CD4-positive, alpha-beta T cell (primary cell): ENCODE measurements at regions not wholly inside any gene's neighbourhood (a gene's known extent, or its start where the extent isn't known, plus 50 kb on each side); places are given as distances from the start of the nearest gene placed in this dataset.

Experiments
- ATAC-seq: fragments of 200-7000 bp; cut with Tn5 transposase; one replicate; pipeline ENCODE4 v1.10.0; 2022; ENCODE audit warnings: mild to moderate bottlenecking; ENCODE audit not compliant: poor library complexity
- CTCF ChIA-PET: fragments of 350-600 bp; sonication (Branson Sonifier 250); formaldehyde crosslinking; loops from one replicate; lab custom pipeline; 2021; ENCODE audit warnings: antibody characterized with exemption, inconsistent platforms; lab: Charles Lee
- POLR2A ChIA-PET: fragments of 350-600 bp; sonication (Branson Sonifier 250); formaldehyde crosslinking; loops from one replicate; lab custom pipeline; 2021; ENCODE audit warnings: antibody characterized with exemption, inconsistent platforms; lab: Charles Lee
- DNase-seq, 14 experiments: peaks; one replicate each; pipeline ENCODE4 v3.0.0-alpha.2; 2013 to 2020; ENCODE audit warnings: mixed read lengths in 2 of 14
- H3K27ac ChIP-seq, 2 donors: one replicate each; pipeline versions ENCODE4 v1.5.1 to v1.7.0; 2013; ENCODE audit warnings: low read length in 2 of 2, low read depth in 1 of 2, mild to moderate bottlenecking in 1 of 2
- H3K27me3 ChIP-seq, 2 experiments: 1 replicate in 1 of 2; 2 replicates in 1 of 2; pipeline versions ENCODE4 v1.6.1 to v1.7.0; 2013; ENCODE audit warnings: low read length in 2 of 2, control low read depth in 1 of 2, mild to moderate bottlenecking in 1 of 2, moderate library complexity in 1 of 2; ENCODE audit not compliant: insufficient read depth in 2 of 2, control insufficient read depth in 1 of 2
- H3K36me3 ChIP-seq: one replicate; pipeline ENCODE4 v1.6.1; 2013; ENCODE audit warnings: low read length, control low read depth; ENCODE audit not compliant: insufficient read depth
- H3K4me1 ChIP-seq: one replicate; pipeline ENCODE4 v1.6.1; 2013; ENCODE audit warnings: low read length, control low read depth; ENCODE audit not compliant: insufficient read depth
- H3K4me3 ChIP-seq: one replicate; pipeline ENCODE4 v1.5.1; 2013; ENCODE audit warnings: mild to moderate bottlenecking, low read length, moderate library complexity
- H3K9me3 ChIP-seq, 2 experiments: 1 replicate in 1 of 2; 2 replicates in 1 of 2; pipeline versions ENCODE4 v1.6.1 to v1.7.0; 2013; ENCODE audit warnings: low read length in 2 of 2, mild to moderate bottlenecking in 2 of 2, control low read depth in 1 of 2, moderate library complexity in 1 of 2; ENCODE audit not compliant: control insufficient read depth in 1 of 2, insufficient read depth in 1 of 2
- H3K27ac Mint-ChIP-seq: one replicate; pipeline ENCODE4 v1.8.0; 2020; ENCODE audit warnings: mixed read lengths
- H3K27me3 Mint-ChIP-seq: one replicate; pipeline ENCODE4 v1.8.0; 2021; ENCODE audit warnings: mixed read lengths
- H3K36me3 Mint-ChIP-seq: one replicate; pipeline ENCODE4 v1.8.0; 2021; ENCODE audit warnings: low read depth, mixed read lengths
- H3K4me1 Mint-ChIP-seq: one replicate; pipeline ENCODE4 v1.8.0; 2021; ENCODE audit warnings: low read depth, mixed read lengths
- H3K4me3 Mint-ChIP-seq: one replicate; pipeline ENCODE4 v1.8.0; 2020; ENCODE audit warnings: mild to moderate bottlenecking, mixed read lengths
- H3K9me3 Mint-ChIP-seq: one replicate; pipeline ENCODE4 v1.8.0; 2020; ENCODE audit warnings: mixed read lengths
- CTCF ChIP-seq: fragments of 200-600 bp; IDR thresholded peaks from one replicate; pipeline ENCODE4 v1.8.0; 2022; ENCODE audit warnings: antibody characterized with exemption, mild to moderate bottlenecking
- intact Hi-C, 2 experiments: fragments of 100-400 bp; cut with DNase I in 1 of 2; cut with micrococcal nuclease in 1 of 2; formaldehyde crosslinking; loops; one replicate each; pipeline versions ENCODE4 v1.15.1 to v1.9.0; 2023 to 2025; cut with DNase I, micrococcal nuclease

- H3K27ac Mint-ChIP-seq, result no peak overlapping the region
These were observed 264.0 kb downstream of the SKAP2 start for GRCh38 chr7:26600411-26600810.

GRCh38 chr7:26603631-26604030 lies 260.8 kb downstream of the SKAP2 start:
- Histone ChIP-seq H3K4me1 (no peaks in the 10 kb centered on the region), H3K9me3 (no peaks in the 10 kb centered on the region), H3K27me3 (no peaks in the 10 kb centered on the region), H3K4me3 (no peak overlapping the region), H3K27ac (no peak overlapping the region), H3K36me3 (no peaks in the 10 kb centered on the region)
- Mint-ChIP-seq H3K27ac (no peak overlapping the region), H3K36me3 (no peaks in the 10 kb centered on the region), H3K4me1 (no peaks in the 10 kb centered on the region), H3K9me3 (no peaks in the 10 kb centered on the region), H3K27me3 (peaks cover 12% of the 10 kb centered on the region), H3K4me3 (no peak overlapping the region)
- ChIA-PET CTCF (no interaction called here), POLR2A (no interaction called here)
- no peak for ATAC-seq
- DNase-seq, result no peak
- TF ChIP-seq CTCF, result no peak
- intact Hi-C loops, result no loop called here

More at GRCh38 chr7:26600411-26600810, 264.0 kb downstream of the SKAP2 start:
- no peak overlapping the region for H3K4me3 ChIP-seq
- no peak overlapping the region for H3K4me3 Mint-ChIP-seq
- H3K27ac ChIP-seq, result no peak overlapping the region
- intact Hi-C loops, result no loop called here
- no peaks in the 10 kb centered on the region for H3K9me3 Mint-ChIP-seq
- H3K4me1 Mint-ChIP-seq, result no peaks in the 10 kb centered on the region
- no peak for ATAC-seq
- no peaks in the 10 kb centered on the region for H3K9me3 ChIP-seq
- H3K27me3 ChIP-seq, result no peaks in the 10 kb centered on the region
- DNase-seq, result no peak
- ChIA-PET CTCF (no interaction called here), POLR2A (no interaction called here)
- H3K36me3 ChIP-seq, result no peaks in the 10 kb centered on the region
- no peak for TF ChIP-seq CTCF
- H3K4me1 ChIP-seq, result no peaks in the 10 kb centered on the region
- H3K36me3 Mint-ChIP-seq, result no peaks in the 10 kb centered on the region
- H3K27me3 Mint-ChIP-seq, result no peaks in the 10 kb centered on the region

- H3K4me1 ChIP-seq, result no peaks in the 10 kb centered on the region
- H3K4me3 ChIP-seq, result no peak overlapping the region
- ChIA-PET CTCF (interaction anchor here (0.6 kb wide), 1 partner anchor 886 kb away, joined by 3 read pairs; no protein-coding TSS in a partner anchor), POLR2A (no interaction called here)
- no peak for ATAC-seq
- no peaks in the 10 kb centered on the region for H3K36me3 Mint-ChIP-seq
- H3K27me3 Mint-ChIP-seq, result peaks cover 12% of the 10 kb centered on the region
- no peak for DNase-seq
- H3K27ac ChIP-seq, result no peak overlapping the region
- H3K4me3 Mint-ChIP-seq, result no peak overlapping the region
- H3K27ac Mint-ChIP-seq, result no peak overlapping the region
- H3K9me3 ChIP-seq, result no peaks in the 10 kb centered on the region
- no peaks in the 10 kb centered on the region for H3K4me1 Mint-ChIP-seq
- intact Hi-C loops, result no loop called here
- H3K9me3 Mint-ChIP-seq, result no peaks in the 10 kb centered on the region
- TF ChIP-seq CTCF, result no peak
- H3K27me3 ChIP-seq, result no peaks in the 10 kb centered on the region
- no peaks in the 10 kb centered on the region for H3K36me3 ChIP-seq
These were observed 256.0 kb downstream of the SKAP2 start for GRCh38 chr7:26608402-26608801.
